ENCODE measurements at regions not wholly inside any gene's neighbourhood (a gene's known extent, or its start where the extent isn't known, plus 50 kb on each side); places are given as distances from the start of the nearest gene placed in this dataset.

DNA sequence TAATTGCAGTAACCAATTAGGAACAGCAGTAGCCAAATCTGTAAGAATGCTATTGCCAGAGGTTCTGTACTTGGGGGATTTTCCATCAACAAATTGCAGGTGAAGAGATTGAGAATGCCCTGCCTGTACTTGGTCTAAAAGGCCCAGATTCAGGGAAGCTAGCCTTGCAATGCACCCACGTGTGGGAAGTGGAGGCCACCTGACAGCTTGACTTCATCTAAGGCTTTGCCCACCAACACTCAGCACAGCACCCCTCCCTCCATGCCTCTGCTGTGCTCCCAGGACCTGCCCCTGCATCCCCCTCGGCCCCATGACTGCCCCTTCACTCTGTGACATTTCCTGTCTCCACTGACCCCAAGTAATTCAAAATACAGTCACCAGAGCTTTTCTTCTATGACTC, 79.1 kb upstream of the CDH5 start:
- DNase-seq, result no peak
- WGBS, 2 donors, result 71 to 72% methylated on average over 2 of the region's 2 CpGs
- no peaks in the 10 kb centered on the region for H3K4me1 ChIP-seq
- no peak for ATAC-seq
- no peak overlapping the region for H3K27ac ChIP-seq
- H3K9me3 ChIP-seq, result no peaks in the 10 kb centered on the region
- no peak overlapping the region for H3K4me3 ChIP-seq
- no peaks in the 10 kb centered on the region for H3K27me3 ChIP-seq
- TF ChIP-seq, protein P1, sequence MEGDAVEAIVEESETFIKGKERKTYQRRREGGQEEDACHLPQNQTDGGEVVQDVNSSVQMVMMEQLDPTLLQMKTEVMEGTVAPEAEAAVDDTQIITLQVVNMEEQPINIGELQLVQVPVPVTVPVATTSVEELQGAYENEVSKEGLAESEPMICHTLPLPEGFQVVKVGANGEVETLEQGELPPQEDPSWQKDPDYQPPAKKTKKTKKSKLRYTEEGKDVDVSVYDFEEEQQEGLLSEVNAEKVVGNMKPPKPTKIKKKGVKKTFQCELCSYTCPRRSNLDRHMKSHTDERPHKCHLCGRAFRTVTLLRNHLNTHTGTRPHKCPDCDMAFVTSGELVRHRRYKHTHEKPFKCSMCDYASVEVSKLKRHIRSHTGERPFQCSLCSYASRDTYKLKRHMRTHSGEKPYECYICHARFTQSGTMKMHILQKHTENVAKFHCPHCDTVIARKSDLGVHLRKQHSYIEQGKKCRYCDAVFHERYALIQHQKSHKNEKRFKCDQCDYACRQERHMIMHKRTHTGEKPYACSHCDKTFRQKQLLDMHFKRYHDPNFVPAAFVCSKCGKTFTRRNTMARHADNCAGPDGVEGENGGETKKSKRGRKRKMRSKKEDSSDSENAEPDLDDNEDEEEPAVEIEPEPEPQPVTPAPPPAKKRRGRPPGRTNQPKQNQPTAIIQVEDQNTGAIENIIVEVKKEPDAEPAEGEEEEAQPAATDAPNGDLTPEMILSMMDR (IDR thresholded peaks at IDR 0.05), result no peak
- intact Hi-C loops (cut with DNase I), result no loop called here
- no peaks in the 10 kb centered on the region for H3K36me3 ChIP-seq

GRCh38 chr16:66286527-66286926, 80.0 kb upstream of the CDH5 start:
- ATAC-seq (no peak), DNase-seq (no peak)
- Histone ChIP-seq H3K36me3 (no peaks in the 10 kb centered on the region), H3K4me3 (no peak overlapping the region), H3K9me3 (no peaks in the 10 kb centered on the region), H3K27ac (no peak overlapping the region), H3K27me3 (no peaks in the 10 kb centered on the region), H3K4me1 (no peaks in the 10 kb centered on the region)
- WGBS, 2 donors, result 93 to 94% methylated on average over 9 of the region's 9 CpGs
- intact Hi-C loops (cut with DNase I), result no loop called here
- TF ChIP-seq, protein P1 (IDR thresholded peaks at IDR 0.05), result no peak

DNA sequence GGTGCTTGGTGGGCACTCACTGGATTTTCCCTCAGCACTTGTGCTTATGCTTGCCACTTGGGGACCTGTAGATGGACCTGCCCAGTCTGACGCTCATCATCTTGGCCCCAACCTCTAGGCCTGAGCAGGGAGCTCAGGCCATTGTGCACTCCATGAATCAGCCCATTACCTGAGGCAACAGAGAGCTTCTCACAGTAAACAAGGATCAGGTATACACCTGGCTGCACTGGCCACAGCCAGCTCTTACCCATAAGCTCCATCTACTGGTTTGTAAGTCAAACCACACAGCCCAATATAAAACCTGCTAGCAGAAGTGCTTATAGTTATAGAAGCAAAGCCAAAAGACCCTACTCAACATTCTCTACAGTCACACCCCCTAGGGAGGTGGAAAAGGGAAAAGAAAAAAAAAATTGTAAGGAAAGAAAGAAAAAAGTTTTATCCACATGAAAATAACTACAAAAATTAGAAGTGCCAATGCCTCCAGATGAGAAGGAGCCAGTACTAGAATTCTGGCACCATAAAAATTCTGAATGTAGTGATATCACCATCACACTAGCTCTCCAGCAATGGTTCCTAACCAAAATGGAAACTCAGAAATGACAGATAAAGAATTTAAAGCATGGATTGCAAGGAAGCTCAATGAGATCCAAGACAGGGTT, 87.8 kb upstream of the CDH5 start:
- Histone ChIP-seq H3K4me1 (no peaks in the 10 kb centered on the region), H3K4me3 (no peak overlapping the region), H3K36me3 (no peaks in the 10 kb centered on the region), H3K9me3 (peaks cover 0 to 30% (median 6%) of the 10 kb centered on the region in 11 donors), H3K27me3 (no peaks in the 10 kb centered on the region), H3K27ac (no peak overlapping the region)
- TF ChIP-seq, protein P1 (IDR thresholded peaks at IDR 0.05), result no peak
- WGBS, 2 donors, result 91 to 98% methylated on average over 1 of the region's 1 CpG
- ATAC-seq, result no peak
- intact Hi-C loops (cut with DNase I), result loop anchor here in 1 of 10 donors (5.0 kb wide), 1 partner anchor 34 kb away; no protein-coding TSS in a partner anchor
- no peak for DNase-seq

DNA sequence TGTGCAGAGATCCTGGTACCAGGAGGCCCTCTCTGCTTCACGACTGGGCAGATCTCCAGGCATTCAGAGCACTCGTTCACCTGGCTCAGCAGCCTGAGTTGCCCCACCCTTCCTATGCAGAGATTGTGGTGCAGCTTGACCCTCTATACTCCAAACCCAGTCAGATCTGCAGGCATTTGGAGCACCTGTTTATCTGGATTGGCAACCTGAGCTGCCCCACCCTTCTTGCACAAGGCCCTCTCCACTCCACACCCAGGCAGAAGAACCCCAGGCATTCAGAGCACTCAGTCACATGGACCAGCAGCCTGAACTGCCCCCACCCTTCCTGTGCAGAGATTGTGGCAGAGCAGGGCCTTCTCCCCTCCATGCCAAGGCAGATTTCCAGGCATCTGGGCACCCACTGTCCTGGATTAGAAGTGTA, 88.4 kb upstream of the CDH5 start:
- intact Hi-C loops (cut with DNase I), result loop anchor here in 1 of 10 donors (5.0 kb wide), 1 partner anchor 34 kb away; no protein-coding TSS in a partner anchor
- peaks cover 0 to 30% (median 6%) of the 10 kb centered on the region in 11 donors for H3K9me3 ChIP-seq
- TF ChIP-seq, protein P1 (IDR thresholded peaks at IDR 0.05), result no peak
- H3K4me1 ChIP-seq, result no peaks in the 10 kb centered on the region
- DNase-seq (no peak), ATAC-seq (no peak)
- no peak overlapping the region for H3K27ac ChIP-seq
- no peaks in the 10 kb centered on the region for H3K36me3 ChIP-seq
- H3K4me3 ChIP-seq, result no peak overlapping the region
- H3K27me3 ChIP-seq, result no peaks in the 10 kb centered on the region
- 61 to 77% methylated on average over 2 of the region's 2 CpGs for WGBS, 2 donors
